Esophagus muscularis mucosa (tissue), 3 donors: ENCODE measurements at regions not wholly inside any gene's neighbourhood (a gene's known extent, or its start where the extent isn't known, plus 50 kb on each side); places are given as distances from the start of the nearest gene placed in this dataset.

ENCODE experiments used
- CTCF ChIP-seq, 3 experiments: fragments of 200-600 bp in 2 of 3; fragments of 450-650 bp in 1 of 3; sonication (generic) in 2 of 3; IDR thresholded peaks; one replicate each; pipeline ENCODE4 v1.5.1; 2017 to 2019; ENCODE audit warnings: antibody characterized with exemption in 3 of 3, mild to moderate bottlenecking in 2 of 3, moderate library complexity in 1 of 3
- POLR2A ChIP-seq: fragments of 450-650 bp; IDR thresholded peaks from one replicate; pipeline ENCODE4 v1.6.1; 2017; ENCODE audit warnings: antibody characterized with exemption, moderate library complexity, mild to moderate bottlenecking, low read depth

DNA sequence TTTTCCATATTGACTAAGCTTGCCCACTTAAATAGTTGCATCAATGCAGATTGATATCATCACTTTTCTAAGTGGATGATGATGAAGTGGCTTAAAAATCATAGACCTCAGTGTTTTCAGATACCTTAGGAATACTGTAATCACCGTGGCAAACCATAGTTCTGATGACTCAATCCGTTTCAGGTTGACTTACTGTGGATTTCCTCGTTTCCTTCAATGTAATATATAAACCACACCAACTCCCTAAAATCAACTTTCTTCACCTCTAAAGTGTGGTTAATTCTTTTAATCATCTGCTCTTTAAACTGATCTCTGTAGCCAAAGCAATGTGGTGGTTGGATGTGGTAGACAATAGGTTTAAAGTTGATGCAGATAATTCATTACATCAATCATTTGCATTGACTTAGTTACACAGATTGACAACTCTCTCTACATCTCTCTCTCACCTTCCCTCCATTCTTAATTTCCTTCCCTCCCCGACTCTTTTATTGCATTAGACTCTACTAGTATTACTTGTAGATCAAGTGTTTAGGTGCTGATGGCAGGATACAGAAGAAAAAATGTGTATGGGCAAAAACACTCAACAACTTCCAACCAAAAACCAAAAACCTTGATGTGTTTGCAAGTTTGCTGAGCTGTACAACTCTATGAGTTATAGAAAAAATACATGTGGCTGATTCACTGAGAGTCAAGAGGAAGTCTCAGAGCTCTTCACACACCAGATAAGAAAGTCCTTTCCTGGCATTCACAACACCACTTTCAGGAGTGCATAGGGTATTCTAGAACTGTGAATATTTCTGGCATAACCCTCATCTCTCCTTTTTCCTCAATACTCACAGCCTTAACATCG lies 243.5 kb downstream of the NFKBIZ start:
- TF ChIP-seq CTCF (IDR thresholded peaks at IDR 0.05) (no peak), POLR2A (no peak)
